K562 (cell line): ENCODE measurements at regions not wholly inside any gene's neighbourhood (a gene's known extent, or its start where the extent isn't known, plus 50 kb on each side); places are given as distances from the start of the nearest gene placed in this dataset.

Experiments used
- ATAC-seq: fragments of 200-7000 bp; cut with Tn5 transposase; 3 replicates; pipeline ENCODE4 v1.9.1; 2020; ENCODE audit warnings: moderate library complexity
- BruUV-seq: library from RNA; stranded (reverse); fragments of 400-500 nt; replicated peaks from 2 replicates; lab custom pipeline; 2021; lab: Mats Ljungman, UMichigan
- CTCF ChIA-PET: fragments of 300-600 bp; formaldehyde crosslinking; extraction: SDS; loops from one replicate; lab custom pipeline; 2021; ENCODE audit warnings: low intra/inter-chr PET ratio; lab: Yijun Ruan, JAX
- POLR2A ChIA-PET: fragments of 300-600, 350-650 bp; sonication (Branson Sonifier 250); formaldehyde crosslinking; extraction: SDS; loops from one replicate; lab custom pipeline; 2021; ENCODE audit warnings: antibody characterized with exemption, inconsistent platforms; lab: Yijun Ruan, JAX
- DNase-seq, 4 experiments: peaks; one replicate each; pipeline versions ENCODE4 v3.0.0 to v3.0.0-alpha.2; 2011 to 2018; ENCODE audit warnings: low spot score in 3 of 4, mixed read lengths in 3 of 4; ENCODE audit errors: extremely low read depth in 1 of 4
- FAIRE-seq: peaks from 2 replicates; lab custom pipeline; 2011; peaks lifted over from hg19 to GRCh38; lab: Jason Lieb, UNC
- H2AFZ ChIP-seq: 2 replicates; pipeline ENCODE4 v1.6.0; 2011; ENCODE audit warnings: low read depth, low read length, control low read depth, inconsistent platforms
- H3K27ac ChIP-seq: fragments of 200-600 bp; 3 replicates; pipeline ENCODE4 v1.8.0; 2011; ENCODE audit warnings: low read depth, mild to moderate bottlenecking, control low read depth, inconsistent platforms, low read length, moderate library complexity, mixed read lengths; ENCODE audit errors: extremely low read depth
- H3K27me3 ChIP-seq, 2 experiments: fragments of 300-600 bp in 1 of 2; 2 replicates in 1 of 2; 3 replicates in 1 of 2; pipeline versions ENCODE4 v1.6.0 to v1.8.0; 2011; ENCODE audit warnings: inconsistent platforms in 2 of 2, low read length in 2 of 2, mild to moderate bottlenecking in 1 of 2, mixed read lengths in 1 of 2, moderate library complexity in 1 of 2; ENCODE audit not compliant: control insufficient read depth in 2 of 2, insufficient read depth in 2 of 2
- H3K36me3 ChIP-seq: fragments of 300-600 bp; 3 replicates; pipeline ENCODE4 v1.8.0; 2011; ENCODE audit warnings: mild to moderate bottlenecking, low read length, inconsistent platforms; ENCODE audit not compliant: control insufficient read depth, insufficient read depth
- H3K4me1 ChIP-seq, 2 experiments: fragments of 200-600 bp in 1 of 2; replicated peaks in 1 of 2; 2 replicates in 1 of 2; 3 replicates in 1 of 2; pipeline versions ENCODE4 v1.5.1 to v1.8.0; 2011; ENCODE audit warnings: inconsistent platforms in 2 of 2, low read length in 2 of 2, mild to moderate bottlenecking in 1 of 2, mixed read lengths in 1 of 2, moderate library complexity in 1 of 2; ENCODE audit not compliant: control insufficient read depth in 2 of 2, insufficient read depth in 2 of 2
- H3K4me2 ChIP-seq: 2 replicates; pipeline ENCODE4 v1.6.1; 2011; ENCODE audit warnings: low read length, control low read depth, inconsistent platforms, mixed read lengths; ENCODE audit not compliant: insufficient read depth
- H3K4me3 ChIP-seq: fragments of 200-600 bp; sonication (generic), shearing (Covaris generic); 2 replicates; pipeline ENCODE4 v1.5.1; 2016; ENCODE audit warnings: control low read depth, inconsistent platforms
- H3K79me2 ChIP-seq: fragments of 200-600 bp; 3 replicates; pipeline ENCODE4 v1.8.0; 2011; ENCODE audit warnings: low read length, inconsistent platforms; ENCODE audit not compliant: control insufficient read depth, insufficient read depth
- H3K9ac ChIP-seq, 2 experiments: 2 replicates each; pipeline versions ENCODE4 v1.6.0 to v1.6.1; 2011; ENCODE audit warnings: low read depth in 2 of 2, low read length in 2 of 2, control low read depth in 1 of 2, inconsistent platforms in 1 of 2, mild to moderate bottlenecking in 1 of 2, mixed read lengths in 1 of 2; ENCODE audit not compliant: insufficient read depth in 1 of 2
- H3K9me1 ChIP-seq: one replicate; pipeline ENCODE4 v1.6.0; 2011; ENCODE audit warnings: inconsistent platforms, mild to moderate bottlenecking, low read length, moderate library complexity; ENCODE audit not compliant: control insufficient read depth, insufficient read depth
- H3K9me3 ChIP-seq: replicated peaks from 2 replicates; pipeline ENCODE4 v1.5.1; 2011; ENCODE audit warnings: low read depth, low read length, inconsistent platforms; ENCODE audit not compliant: control insufficient read depth, insufficient read depth
- H4K20me1 ChIP-seq: replicated peaks from 2 replicates; pipeline ENCODE4 v1.6.1; 2011; ENCODE audit warnings: low read length, inconsistent platforms, mixed read lengths; ENCODE audit not compliant: control insufficient read depth, insufficient read depth
- NFXL1 ChIP-seq: fragments of 450-650 bp; formaldehyde crosslinking; IDR thresholded peaks from 2 replicates; pipeline ENCODE4 v1.4.0; 2021; ENCODE audit warnings: mild to moderate bottlenecking
- SMC3 ChIP-seq: conservative IDR thresholded peaks from 2 replicates; pipeline ENCODE4 v1.6.1; 2011; ENCODE audit warnings: low read depth, low read length, improper control_type of control experiment; ENCODE audit not compliant: insufficient read depth
- TBL1XR1 ChIP-seq, 2 experiments: IDR thresholded peaks; 2 replicates each; pipeline ENCODE4 v1.6.1; 2012; ENCODE audit warnings: improper control_type of control experiment in 2 of 2, low read length in 2 of 2, mild to moderate bottlenecking in 1 of 2
- ZNF79 ChIP-seq: fragments of 250-450 bp; sonication (Bioruptor Pico); IDR thresholded peaks from 2 replicates; pipeline ENCODE4 v1.4.0; 2020; ENCODE audit warnings: low read depth, mild to moderate bottlenecking, moderate library complexity
- WGBS: fragments of 100-300 bp; shearing (Covaris generic); methylation state at CpG from one replicate; pipeline ENCODE4 v1.1.6; 2016; ENCODE audit warnings: low coverage, mixed read lengths; ENCODE audit not compliant: insufficient coverage; ENCODE audit errors: missing lambda C conversion rate; 5-methylcytosine and 5-hydroxymethylcytosine counted together
- in situ Hi-C: fragments of 300-500 bp; cut with MboI; formaldehyde crosslinking; loops from 4 replicates; pipeline ENCODE4 v1.15.0; 2018; ENCODE audit warnings: inconsistent platforms, mixed read lengths
- intact Hi-C: fragments of 100-400 bp; cut with micrococcal nuclease; formaldehyde crosslinking; loops from 2 replicates; pipeline ENCODE4 v1.14.2; 2022
- TF ChIP-seq, protein P1 (sequence below): fragments of 250-450 bp; sonication (Bioruptor Pico); IDR thresholded peaks from 2 replicates; pipeline ENCODE4 v1.8.0; 2021; ENCODE audit warnings: moderate library complexity, mild to moderate bottlenecking, inconsistent platforms

DNA sequence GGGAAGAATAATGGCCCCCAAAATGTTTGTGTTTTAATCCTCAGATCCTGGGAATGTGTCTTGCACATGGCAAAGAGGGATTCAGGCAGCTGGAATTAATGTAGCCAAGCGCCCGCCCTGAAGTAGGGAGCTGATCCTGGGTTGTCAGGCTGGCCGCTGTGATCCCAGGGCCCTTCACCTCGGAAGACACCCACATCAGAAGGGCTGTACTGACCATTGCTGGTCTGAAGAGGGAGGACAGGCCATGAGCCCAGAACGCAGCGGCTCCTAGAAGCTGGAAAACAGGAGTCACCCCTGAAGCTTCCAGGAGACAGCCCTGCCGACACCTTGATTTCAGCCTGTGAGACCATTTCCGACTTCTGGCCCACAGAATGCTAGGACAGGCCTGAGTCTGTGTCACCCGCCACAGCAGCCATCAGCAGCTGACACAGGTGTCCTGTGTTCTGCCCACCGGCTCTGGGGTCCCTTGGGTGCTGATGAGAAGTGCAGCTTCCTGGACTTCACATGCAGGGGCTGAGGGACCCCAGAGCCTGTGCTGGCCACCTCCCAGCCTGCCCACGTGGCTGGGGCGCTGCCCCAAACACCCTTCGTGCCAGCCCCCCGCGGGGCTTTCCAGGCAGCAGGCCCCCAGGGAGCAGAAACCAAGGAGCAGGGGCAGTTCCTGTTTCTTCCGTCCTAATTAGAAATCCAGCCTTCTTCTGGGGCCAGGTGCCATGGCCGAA lies 86.3 kb downstream of the ERMARD start:
- CTCF ChIA-PET, result no interaction called here
- Histone ChIP-seq H3K4me3 (no peak overlapping the region), H3K4me1 (peaks cover 0 to 13% of the 10 kb centered on the region in 2 experiments; a peak in 1 of 5 replicates), H3K9me3 (no peaks in the 10 kb centered on the region), H3K9ac (no peak overlapping the region), H2AFZ (no peak overlapping the region), H4K20me1 (no peaks in the 10 kb centered on the region), H3K27ac (no peak overlapping the region), H3K36me3 (no peaks in the 10 kb centered on the region), H3K27me3 (peaks cover 22 to 41% of the 10 kb centered on the region in 2 experiments; a peak in 4 of 5 replicates), H3K79me2 (no peaks in the 10 kb centered on the region), H3K9me1 (no peaks in the 10 kb centered on the region), H3K4me2 (no peak overlapping the region)
- BruUV-seq, result no TSS peak
- no peak for DNase-seq
- POLR2A ChIA-PET, result interaction anchor here (0.8 kb wide), 1 partner anchor 64 kb away, joined by 3 read pairs; no protein-coding TSS in a partner anchor
- in situ Hi-C loops, result loop anchor here (10.0 kb wide), 1 partner anchor 677 kb away; no protein-coding TSS in a partner anchor
- TF ChIP-seq, protein P1, sequence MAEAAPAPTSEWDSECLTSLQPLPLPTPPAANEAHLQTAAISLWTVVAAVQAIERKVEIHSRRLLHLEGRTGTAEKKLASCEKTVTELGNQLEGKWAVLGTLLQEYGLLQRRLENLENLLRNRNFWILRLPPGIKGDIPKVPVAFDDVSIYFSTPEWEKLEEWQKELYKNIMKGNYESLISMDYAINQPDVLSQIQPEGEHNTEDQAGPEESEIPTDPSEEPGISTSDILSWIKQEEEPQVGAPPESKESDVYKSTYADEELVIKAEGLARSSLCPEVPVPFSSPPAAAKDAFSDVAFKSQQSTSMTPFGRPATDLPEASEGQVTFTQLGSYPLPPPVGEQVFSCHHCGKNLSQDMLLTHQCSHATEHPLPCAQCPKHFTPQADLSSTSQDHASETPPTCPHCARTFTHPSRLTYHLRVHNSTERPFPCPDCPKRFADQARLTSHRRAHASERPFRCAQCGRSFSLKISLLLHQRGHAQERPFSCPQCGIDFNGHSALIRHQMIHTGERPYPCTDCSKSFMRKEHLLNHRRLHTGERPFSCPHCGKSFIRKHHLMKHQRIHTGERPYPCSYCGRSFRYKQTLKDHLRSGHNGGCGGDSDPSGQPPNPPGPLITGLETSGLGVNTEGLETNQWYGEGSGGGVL, result no peak
- TF ChIP-seq TBL1XR1 (IDR thresholded peaks at IDR 0.05; ENCODE audit: low read length in 2 of 2) (no peak), ZNF79 (no peak), NFXL1 (no peak), SMC3 (no peak)
- peak; percentile 52; the same call in 2 of the 3 replicates for ATAC-seq
- intact Hi-C loops, result no loop called here
- WGBS, result 2% methylated on average over 17 of the region's 17 CpGs
- FAIRE-seq, result no peak
